ENCODE measurements at regions not wholly inside any gene's neighbourhood (a gene's known extent, or its start where the extent isn't known, plus 50 kb on each side); places are given as distances from the start of the nearest gene placed in this dataset.

- Histone ChIP-seq H3K27ac (ENCODE audit: low read depth) (no peak overlapping the region), H3K79me2 (replicated peaks; ENCODE audit: insufficient read depth) (no peaks in the 10 kb centered on the region), H3K27me3 (ENCODE audit: insufficient read depth) (no peaks in the 10 kb centered on the region), H2AFZ (no peak overlapping the region), H4K20me1 (replicated peaks; ENCODE audit: insufficient read depth) (no peaks in the 10 kb centered on the region), H3K9me2 (ENCODE audit: insufficient read depth) (peaks cover 10% of the 10 kb centered on the region; the same call in 1 of the 2 replicates), H3F3A (replicated peaks; ENCODE audit: low read depth) (no peaks in the 10 kb centered on the region), H3K36me3 (ENCODE audit: insufficient read depth) (no peaks in the 10 kb centered on the region), H3K4me1 (ENCODE audit: insufficient read depth) (no peaks in the 10 kb centered on the region), H3K4me3 (no peak overlapping the region), H3K4me2 (no peak overlapping the region)
- TF ChIP-seq, protein P1, sequence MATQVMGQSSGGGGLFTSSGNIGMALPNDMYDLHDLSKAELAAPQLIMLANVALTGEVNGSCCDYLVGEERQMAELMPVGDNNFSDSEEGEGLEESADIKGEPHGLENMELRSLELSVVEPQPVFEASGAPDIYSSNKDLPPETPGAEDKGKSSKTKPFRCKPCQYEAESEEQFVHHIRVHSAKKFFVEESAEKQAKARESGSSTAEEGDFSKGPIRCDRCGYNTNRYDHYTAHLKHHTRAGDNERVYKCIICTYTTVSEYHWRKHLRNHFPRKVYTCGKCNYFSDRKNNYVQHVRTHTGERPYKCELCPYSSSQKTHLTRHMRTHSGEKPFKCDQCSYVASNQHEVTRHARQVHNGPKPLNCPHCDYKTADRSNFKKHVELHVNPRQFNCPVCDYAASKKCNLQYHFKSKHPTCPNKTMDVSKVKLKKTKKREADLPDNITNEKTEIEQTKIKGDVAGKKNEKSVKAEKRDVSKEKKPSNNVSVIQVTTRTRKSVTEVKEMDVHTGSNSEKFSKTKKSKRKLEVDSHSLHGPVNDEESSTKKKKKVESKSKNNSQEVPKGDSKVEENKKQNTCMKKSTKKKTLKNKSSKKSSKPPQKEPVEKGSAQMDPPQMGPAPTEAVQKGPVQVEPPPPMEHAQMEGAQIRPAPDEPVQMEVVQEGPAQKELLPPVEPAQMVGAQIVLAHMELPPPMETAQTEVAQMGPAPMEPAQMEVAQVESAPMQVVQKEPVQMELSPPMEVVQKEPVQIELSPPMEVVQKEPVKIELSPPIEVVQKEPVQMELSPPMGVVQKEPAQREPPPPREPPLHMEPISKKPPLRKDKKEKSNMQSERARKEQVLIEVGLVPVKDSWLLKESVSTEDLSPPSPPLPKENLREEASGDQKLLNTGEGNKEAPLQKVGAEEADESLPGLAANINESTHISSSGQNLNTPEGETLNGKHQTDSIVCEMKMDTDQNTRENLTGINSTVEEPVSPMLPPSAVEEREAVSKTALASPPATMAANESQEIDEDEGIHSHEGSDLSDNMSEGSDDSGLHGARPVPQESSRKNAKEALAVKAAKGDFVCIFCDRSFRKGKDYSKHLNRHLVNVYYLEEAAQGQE (IDR thresholded peaks at IDR 0.05; ENCODE audit: unreplicated experiment): no peak
- TF ChIP-seq, protein P2, sequence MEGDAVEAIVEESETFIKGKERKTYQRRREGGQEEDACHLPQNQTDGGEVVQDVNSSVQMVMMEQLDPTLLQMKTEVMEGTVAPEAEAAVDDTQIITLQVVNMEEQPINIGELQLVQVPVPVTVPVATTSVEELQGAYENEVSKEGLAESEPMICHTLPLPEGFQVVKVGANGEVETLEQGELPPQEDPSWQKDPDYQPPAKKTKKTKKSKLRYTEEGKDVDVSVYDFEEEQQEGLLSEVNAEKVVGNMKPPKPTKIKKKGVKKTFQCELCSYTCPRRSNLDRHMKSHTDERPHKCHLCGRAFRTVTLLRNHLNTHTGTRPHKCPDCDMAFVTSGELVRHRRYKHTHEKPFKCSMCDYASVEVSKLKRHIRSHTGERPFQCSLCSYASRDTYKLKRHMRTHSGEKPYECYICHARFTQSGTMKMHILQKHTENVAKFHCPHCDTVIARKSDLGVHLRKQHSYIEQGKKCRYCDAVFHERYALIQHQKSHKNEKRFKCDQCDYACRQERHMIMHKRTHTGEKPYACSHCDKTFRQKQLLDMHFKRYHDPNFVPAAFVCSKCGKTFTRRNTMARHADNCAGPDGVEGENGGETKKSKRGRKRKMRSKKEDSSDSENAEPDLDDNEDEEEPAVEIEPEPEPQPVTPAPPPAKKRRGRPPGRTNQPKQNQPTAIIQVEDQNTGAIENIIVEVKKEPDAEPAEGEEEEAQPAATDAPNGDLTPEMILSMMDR (conservative IDR thresholded peaks at IDR 0.05; ENCODE audit: low read depth in 2 of 2): no peak
- no peak for TF ChIP-seq ZNF114 (CRISPR knock-in tag; IDR thresholded peaks at IDR 0.05)
- no peak for TF ChIP-seq NANOG (IDR thresholded peaks at IDR 0.05; ENCODE audit: borderline replicate concordance)
- TF ChIP-seq EZH2phosphoT487 (IDR thresholded peaks at IDR 0.05; ENCODE audit: unreplicated experiment): no peak
- TF ChIP-seq ZNF462 (CRISPR knock-in tag; IDR thresholded peaks at IDR 0.05): no peak
- Mint-ChIP-seq H3K9me3 (peaks cover 3% of the 10 kb centered on the region; the same call in 1 of the 3 replicates), H3K27ac (no peak overlapping the region), H3K4me1 (no peaks in the 10 kb centered on the region), H3K36me3 (ENCODE audit: low read depth) (no peaks in the 10 kb centered on the region), H3K27me3 (ENCODE audit: insufficient read depth, low read depth, poor library complexity) (no peaks in the 10 kb centered on the region), H3K4me3 (no peak overlapping the region)
- DNase-seq (ENCODE audit: low spot score) (no peak), ATAC-seq (no peak)
These were observed 202.9 kb downstream of the ACTL7B start for GRCh38 chr9:108652851-108653250.

Measured in GM23338 (cell line).